22Rv1 (cell line): ENCODE measurements at regions not wholly inside any gene's neighbourhood (a gene's known extent, or its start where the extent isn't known, plus 50 kb on each side); places are given as distances from the start of the nearest gene placed in this dataset.

ENCODE experiments used
- ZFX ChIP-seq: fragments of 450-650 bp; IDR thresholded peaks from 2 replicates; pipeline ENCODE4 v1.6.1; 2017; ENCODE audit warnings: antibody characterized with exemption, borderline replicate concordance
- TF ChIP-seq, protein P1 (sequence below): fragments of 450-650 bp; IDR thresholded peaks from 2 replicates; pipeline ENCODE4 v1.5.1; 2017; ENCODE audit warnings: mild to moderate bottlenecking

DNA sequence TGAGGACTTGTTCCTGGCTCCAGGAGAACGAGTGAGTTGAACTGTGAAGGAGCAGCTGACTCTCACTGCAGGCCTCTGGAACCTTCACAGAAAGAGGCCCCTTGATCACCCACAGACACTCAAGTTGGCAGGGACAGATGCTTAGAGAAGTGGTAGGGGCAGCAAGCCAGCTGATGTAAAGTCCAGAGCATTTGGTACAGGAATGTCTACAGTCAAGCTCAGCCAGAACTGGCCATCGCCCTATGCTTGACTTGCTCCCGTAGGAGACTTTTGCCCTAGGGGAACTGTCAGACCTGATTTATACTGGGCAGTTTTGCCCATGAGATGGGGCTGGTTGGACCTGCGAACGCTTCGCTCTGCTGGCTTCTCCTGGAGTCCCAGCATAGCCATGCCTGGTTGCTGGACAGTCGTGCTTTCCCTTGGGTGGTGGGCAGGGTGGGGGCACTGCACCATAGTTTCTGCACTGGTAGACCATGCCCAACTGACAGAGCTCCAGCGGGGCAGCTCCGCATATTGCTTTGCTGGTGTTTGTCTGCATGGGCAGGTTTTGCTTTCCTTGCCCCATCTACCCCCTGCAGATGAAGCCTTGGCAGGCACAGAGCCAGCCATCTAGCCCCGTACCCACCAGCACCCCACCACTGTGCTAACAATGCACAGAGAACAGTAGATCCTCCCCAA is 977.7 kb downstream of the JRKL start:
- no peak for TF ChIP-seq ZFX
- TF ChIP-seq, protein P1, sequence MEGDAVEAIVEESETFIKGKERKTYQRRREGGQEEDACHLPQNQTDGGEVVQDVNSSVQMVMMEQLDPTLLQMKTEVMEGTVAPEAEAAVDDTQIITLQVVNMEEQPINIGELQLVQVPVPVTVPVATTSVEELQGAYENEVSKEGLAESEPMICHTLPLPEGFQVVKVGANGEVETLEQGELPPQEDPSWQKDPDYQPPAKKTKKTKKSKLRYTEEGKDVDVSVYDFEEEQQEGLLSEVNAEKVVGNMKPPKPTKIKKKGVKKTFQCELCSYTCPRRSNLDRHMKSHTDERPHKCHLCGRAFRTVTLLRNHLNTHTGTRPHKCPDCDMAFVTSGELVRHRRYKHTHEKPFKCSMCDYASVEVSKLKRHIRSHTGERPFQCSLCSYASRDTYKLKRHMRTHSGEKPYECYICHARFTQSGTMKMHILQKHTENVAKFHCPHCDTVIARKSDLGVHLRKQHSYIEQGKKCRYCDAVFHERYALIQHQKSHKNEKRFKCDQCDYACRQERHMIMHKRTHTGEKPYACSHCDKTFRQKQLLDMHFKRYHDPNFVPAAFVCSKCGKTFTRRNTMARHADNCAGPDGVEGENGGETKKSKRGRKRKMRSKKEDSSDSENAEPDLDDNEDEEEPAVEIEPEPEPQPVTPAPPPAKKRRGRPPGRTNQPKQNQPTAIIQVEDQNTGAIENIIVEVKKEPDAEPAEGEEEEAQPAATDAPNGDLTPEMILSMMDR, result no peak
